OCI-LY7 (cell line): ENCODE measurements at regions not wholly inside any gene's neighbourhood (a gene's known extent, or its start where the extent isn't known, plus 50 kb on each side); places are given as distances from the start of the nearest gene placed in this dataset.

Experiments
- CTCF ChIP-seq: fragments of 200-600 bp; sonication (generic); conservative IDR thresholded peaks from 2 replicates; pipeline ENCODE4 v1.5.1; 2014; ENCODE audit warnings: mild to moderate bottlenecking, antibody characterized with exemption, low read length, moderate library complexity, mixed read lengths
- EZH2phosphoT487 ChIP-seq: fragments of 200-600 bp; sonication (generic); IDR thresholded peaks from 2 replicates; pipeline ENCODE4 v1.6.1; 2018; ENCODE audit warnings: low read depth, borderline replicate concordance, mild to moderate bottlenecking, mixed run types, antibody characterized with exemption, low read length, moderate library complexity, mixed read lengths

DNA sequence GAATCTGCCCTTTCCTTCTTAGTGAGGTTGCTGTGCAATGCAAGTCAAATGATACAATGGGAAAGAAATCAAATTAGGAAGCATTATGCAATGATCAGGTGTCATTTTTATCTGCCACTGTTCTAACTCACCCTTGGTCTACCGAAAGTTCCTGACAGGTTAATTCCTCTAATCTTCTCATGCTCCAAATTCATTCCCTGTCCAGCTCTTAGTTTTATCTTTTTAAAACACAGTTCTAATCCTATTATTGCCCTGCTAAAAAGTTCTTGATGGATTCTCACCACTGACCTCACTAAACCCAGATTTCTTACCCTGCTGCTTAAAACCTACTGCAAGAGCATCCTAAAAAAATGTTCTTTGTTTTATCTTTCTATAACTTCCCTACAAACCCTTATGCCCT is 1000.9 kb downstream of the CDH18 start:
- no peak for TF ChIP-seq CTCF
- no peak for TF ChIP-seq EZH2phosphoT487
